HG03066 (cell line): ENCODE measurements at regions not wholly inside any gene's neighbourhood (a gene's known extent, or its start where the extent isn't known, plus 50 kb on each side); places are given as distances from the start of the nearest gene placed in this dataset.
"Not testable (repeated sequence)": the region's sequence is repeated elsewhere in the genome, so short reads cannot be mapped to it uniquely, and the experiment has no call there.

Experiments used
- ATAC-seq: cut with Tn5 transposase; IDR thresholded peaks from one replicate; pipeline ENCODE4 v1.9.1; 2021; ENCODE audit warnings: low read depth; ENCODE audit not compliant: unreplicated experiment

GRCh38 chr20:11976966-11977365 is 59.3 kb downstream of the BTBD3 start:
- ATAC-seq, result no peak

GRCh38 chr20:11978496-11978895 is 60.8 kb downstream of the BTBD3 start:
- ATAC-seq, result no peak

DNA sequence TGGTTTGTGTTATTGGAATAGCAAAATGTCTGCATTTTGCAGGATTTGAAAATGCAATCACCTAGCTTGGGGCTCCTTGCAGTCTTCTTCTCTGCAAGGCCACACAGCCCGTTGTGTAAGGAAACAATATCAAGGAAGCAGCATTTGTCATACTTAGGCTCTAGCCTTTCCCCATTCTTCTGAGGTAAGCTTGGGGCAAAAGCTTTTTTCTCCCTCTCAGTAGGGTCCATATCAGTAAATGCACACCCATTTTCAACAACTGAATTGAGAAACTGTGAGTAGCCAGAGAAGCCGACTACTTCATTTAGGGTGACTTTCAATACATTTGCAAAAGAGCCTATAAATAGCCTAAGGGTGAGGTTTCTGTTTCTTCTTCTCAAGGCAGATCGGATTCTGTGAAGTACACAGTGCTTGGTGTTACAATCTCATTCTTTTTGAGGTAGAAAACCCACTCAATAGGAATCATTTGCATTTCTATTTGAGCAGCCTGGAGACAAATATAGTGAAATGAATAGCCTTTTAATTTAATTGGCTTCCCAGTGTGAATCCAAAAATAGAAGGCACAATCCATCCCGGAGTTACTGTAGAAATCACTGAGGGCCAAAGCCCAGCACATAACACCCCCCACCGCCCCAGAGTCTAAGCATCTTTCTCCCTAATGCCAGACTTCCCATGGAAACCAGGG is 61.8 kb downstream of the BTBD3 start:
- ATAC-seq, result peak; percentile 85

- no peak for ATAC-seq
Measured at GRCh38 chr20:11980263-11980662, 62.6 kb downstream of the BTBD3 start.

DNA sequence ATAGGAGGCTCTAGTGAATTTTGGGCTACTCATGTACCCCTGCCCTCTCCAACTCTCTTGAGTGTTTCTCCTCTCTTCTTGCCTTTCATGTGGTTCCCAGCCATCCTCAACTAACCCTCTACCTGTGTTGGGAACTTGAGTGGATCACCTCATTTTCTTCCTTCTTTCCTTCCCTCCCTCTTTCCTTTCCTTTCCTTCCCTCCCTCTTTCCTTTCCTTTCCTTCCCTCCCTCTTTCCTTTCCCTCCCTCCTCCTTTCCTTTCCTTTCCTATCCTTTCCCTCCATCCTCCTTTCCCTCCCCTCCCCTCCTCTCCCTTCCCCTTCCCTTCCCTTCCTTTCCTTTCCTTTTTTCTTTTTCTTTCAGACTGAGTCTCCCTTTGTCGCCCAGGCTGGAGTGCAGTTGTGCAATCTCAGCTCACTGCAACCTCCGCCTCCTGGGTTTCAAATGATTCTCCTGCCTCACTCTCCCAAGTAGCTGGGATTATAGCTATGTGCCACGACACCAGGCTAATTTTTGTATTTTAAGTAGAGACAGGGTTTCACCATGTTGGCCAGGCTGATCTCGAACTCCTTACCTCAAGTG is 63.8 kb downstream of the BTBD3 start:
- no peak for ATAC-seq

DNA sequence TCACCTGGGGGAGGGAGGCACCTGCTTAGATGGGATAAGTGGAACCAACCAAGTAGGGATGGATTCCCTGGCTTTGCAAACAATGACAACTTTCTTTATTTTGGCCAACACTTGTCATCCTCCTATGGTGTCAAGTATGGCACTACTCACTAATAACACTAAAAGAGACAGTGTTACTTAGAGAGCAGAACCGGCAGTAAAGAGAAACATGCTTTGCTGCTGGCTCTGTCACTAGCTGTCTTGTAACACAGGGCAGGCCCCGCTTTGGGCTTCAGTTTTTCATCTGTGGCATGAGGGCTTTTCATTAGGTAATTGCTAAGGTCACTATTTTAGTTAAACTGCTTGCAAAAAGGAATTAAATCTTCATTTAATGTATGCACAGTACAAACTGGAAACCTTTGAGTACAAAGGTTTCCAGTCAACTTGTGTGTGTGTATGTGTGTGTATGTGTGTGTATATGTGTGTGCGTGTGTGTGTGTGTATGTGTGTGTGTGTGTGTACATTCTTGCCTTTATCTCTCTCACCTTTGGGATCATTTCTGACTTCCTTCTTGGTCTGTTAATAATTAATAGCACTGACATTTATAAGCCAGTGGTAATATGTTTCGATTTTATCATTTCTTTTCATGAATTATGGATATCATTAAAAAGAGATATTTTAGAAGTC is 64.7 kb downstream of the BTBD3 start:
- ATAC-seq, result no peak

DNA sequence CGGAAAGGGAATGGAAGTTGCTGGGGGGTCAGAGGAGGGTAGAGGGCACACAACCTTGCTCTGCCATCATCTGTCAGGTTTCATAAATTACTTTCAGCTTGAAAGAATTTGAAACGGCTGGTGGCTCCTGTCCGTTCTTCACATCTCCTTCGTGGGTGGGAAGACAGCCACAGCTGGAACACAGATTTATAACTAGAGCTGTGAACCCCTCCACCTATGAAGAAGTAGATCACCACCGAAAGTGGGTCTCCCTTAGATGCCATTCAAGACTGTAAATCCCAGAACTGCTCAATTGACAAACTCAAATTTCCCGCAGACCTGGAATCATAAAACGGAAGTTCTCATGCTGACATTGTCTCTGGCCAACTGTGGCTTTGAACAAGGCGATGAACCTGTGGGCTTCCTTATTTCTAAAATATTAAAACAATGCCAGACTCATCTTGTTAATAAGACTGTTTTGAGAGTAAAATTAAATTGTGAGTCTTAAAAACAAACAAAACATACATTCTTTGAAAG is 65.3 kb downstream of the BTBD3 start:
- no peak for ATAC-seq

DNA sequence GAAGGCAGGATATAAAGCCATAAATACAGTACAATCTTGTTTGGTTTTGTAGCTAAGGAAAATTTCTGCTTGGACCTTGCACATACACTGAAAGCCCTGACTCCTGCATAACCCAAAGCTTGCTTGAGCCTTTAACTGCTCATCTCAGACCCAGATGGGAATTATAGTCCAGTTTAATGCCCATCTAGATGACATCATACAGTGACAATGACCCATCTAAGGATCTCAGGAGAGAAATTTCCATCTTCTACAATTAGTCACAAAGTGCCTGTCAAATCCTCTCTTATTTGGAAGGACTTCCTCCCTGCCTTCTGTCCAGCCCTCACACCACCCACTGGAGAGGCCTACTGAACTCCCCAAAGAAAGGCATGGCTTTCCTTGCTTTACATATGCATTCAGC is 69.3 kb downstream of the BTBD3 start:
- no peak for ATAC-seq

DNA sequence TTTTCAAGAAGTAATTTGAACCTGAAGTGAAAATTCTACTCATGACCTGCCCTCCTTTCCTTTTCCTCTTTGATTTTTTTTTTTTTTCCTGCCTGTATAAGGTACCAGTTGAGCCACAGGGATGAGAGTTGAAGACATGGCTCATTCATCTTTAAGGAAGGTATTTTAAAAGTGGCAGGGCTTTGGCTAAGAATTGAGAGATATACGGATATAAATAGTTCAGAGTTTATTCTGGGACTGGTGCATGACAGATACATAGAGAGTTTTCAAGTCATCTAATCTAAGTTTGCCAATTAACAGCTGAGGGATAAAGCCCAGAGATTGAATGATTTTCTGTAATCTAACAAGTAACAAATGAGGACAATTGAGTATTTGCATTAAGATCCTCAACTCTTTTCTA is 69.8 kb downstream of the BTBD3 start:
- no peak for ATAC-seq

DNA sequence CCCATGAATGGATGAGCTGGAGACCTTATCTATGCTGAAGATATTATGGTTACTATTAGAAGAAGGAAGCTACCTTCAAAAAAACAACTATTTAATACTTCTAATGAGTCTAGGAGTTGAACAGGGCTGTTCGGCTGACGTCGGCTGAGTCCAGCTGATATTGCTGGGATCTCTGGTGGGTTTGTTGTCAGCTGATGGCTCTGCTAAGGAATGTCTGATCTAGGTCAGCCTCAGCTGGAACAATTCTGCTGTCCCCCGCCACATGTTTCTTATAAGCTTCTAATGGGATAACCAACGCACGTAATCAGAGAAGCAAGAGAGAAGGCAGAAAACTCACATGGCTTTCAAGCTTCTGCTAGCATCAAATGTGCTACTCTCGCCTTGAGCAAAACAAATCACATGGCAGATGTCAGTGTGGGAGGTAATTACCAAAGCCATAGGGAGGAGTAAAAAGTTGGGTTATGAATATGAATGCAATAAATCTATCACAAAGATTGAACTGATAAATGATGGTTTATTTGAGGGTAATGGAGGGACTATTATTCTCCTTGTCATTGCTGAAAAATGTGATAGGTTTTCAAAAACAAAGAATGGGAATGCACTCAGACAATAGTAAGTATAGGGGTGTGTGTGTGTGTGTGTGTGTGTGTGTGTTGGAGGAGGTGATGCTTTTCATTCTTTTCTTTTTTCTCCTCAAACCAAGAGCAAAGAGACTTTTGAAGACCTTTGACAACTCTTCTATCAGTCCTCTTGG is 71.5 kb downstream of the BTBD3 start:
- no peak for ATAC-seq

GRCh38 chr20:11992426-11992825 is 74.7 kb downstream of the BTBD3 start:
- no peak for ATAC-seq

DNA sequence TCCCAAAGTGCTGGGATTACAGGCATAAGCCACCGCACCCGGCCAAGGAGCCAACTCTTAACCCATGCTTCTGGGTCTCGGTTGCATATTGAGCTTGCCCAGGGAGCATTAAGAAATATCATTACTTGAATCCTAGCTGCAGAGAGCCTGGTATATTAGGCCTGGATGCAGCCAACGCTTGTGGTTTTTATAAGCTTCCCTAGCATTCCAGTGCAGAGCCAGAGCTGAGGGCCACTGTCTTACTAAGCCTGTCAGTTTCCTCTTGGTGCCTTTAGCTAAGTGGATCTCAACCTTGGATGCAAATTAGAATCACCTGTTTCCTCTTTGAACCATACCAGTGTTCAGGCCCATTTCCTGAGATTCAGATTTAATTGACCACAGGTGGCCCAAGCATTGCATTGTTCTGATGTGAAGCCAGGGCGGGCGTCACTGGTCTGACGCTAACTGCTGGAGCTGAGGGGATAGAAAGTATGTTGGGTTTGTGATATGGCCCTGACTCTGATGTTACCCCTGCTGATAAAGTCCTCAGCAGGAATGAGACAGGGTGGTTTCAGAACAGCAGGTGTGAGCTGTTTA is 76.3 kb downstream of the BTBD3 start:
- no peak for ATAC-seq

DNA sequence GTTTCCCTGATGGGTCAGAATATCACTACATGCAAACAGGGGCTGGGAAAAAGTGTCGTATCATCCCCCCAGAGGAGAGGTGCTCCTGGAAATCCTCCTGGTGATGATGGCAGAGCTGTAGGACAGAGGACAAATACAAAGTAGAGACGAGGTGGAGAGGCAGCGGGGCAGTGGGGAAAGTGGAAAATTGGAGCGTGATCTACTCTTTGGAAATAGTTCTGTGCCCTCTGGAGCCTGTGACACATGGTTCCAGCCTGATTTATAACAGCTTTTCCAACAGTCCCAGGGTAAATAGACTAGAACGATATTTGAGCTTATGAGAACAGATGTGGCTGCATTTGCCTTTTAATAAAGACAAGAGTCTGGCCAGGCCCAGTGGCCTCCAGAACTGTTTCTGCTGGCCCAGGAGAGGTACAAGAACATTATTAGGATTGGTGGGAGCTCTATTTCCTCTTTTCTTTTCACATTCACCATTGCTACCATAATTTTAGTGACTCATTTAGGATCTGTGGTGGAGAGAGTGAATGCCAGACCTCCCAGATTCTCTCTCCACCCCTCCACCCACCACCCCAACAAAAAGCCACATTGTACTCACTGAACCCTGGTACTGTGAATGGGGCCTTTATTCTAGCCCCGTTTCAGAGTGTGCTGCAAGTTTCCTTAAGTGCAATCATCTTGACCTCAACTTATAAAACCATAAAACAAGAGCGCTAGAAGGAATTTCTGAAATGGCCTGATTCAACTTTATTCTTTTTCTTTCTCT is 78.3 kb downstream of the BTBD3 start:
- no peak for ATAC-seq

DNA sequence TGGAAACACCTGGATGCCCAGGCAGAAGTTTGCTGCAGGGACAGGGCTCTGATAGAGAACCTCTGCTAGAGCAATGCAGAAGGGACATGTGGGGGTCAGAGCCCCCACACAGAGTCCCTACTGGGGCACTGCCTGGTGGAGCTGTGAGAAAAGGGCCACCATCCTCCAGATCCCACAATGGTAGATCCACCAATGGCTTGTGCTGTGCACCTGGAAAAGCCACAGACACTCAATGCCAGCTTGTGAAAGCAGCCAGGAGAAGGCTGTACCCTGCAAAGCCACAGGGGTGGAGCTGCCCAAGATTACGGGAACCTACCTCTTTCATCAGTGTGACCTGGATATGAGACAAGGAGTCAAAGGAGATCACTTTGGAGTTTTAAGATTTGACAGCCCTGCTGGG is 87.1 kb downstream of the BTBD3 start:
- not testable (repeated sequence) for ATAC-seq

DNA sequence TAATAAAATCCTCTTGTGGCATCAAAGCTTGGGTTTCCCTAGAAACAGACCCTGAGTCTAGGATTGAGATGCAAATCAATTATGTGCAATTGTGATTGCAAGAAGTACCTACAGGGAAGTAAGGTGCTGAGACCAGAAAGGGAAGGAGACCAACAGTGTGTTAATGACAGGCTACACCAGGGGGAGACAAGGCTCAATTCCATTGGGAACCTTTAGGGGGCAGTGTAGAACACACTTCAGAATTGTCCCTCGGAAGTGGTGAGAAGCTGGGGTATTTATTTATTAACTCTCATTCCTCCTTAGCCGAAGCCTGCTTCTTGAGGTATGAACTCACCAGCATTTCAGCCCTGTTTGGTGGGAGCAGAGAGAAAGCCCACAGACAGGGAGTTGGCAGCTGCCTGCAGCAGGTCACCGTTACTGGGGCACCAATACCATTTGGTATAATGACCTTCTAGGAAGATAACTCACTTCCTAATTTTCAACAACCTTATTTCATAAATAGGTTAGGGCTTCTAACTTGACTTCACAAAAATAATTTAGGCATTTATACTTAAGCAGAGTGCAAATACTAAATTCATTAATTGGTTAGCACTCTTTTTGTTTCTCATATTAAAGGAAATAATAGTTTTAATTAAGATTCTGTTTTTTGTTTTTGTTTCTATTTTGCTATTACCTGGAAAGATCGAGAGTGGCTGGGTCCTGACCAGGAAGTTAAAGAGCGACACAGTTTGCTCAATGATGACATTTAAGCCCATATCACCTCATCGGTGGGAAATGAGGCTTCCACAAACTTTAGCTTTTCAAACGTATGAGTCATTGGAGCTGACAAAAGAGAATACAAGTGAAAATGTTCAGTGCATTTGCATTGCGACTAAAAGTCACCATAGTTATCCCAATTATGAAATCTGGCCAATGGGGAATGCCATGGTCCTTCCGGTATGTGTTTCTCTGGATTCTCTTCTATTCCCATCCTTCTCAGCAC is 94.8 kb downstream of the BTBD3 start:
- ATAC-seq, result no peak

- no peak for ATAC-seq
Measured at GRCh38 chr20:12014276-12014675, 96.6 kb downstream of the BTBD3 start.

GRCh38 chr20:12014736-12015135 is 97.0 kb downstream of the BTBD3 start:
- no peak for ATAC-seq

DNA sequence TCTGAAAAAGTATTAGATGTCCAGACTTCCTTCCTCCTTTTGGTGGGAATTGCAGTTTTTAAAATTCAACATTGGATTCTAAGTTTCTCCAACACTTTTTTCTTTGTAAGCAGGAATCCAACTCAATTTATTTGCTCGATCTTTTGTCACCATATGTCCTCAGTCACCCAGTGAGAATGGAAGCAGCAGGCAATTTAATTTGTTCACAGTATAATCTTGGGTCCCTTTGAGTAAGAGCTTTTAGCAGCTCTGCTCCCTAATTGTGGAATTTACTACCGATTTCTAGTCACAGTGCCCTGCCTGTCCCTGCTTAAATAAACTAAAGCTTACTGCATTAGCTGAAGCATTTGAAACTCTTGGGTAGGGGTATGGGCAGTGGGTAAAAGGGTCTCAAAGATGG is 98.6 kb downstream of the BTBD3 start:
- no peak for ATAC-seq

DNA sequence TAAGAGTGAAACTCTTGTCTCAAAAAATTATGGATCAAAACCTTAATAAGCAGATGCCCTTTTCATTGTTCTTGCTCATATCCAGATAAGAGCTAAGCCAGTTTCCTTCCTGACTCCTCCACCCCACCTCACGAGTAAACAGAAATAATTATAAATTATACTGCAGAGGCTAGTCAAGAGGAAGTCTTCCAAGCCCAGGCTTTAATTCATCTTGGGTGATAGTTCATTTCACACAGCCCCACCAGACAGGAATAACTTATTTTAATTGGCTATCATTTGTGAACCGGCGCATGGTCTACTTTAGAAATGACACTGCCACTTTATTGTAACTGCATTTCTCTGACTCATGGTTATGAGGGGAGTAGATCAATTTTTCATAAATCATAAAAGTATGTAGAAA is 102.0 kb downstream of the BTBD3 start:
- ATAC-seq, result no peak
